Motor neuron (in vitro differentiated cells): ENCODE measurements at regions not wholly inside any gene's neighbourhood (a gene's known extent, or its start where the extent isn't known, plus 50 kb on each side); places are given as distances from the start of the nearest gene placed in this dataset.

Experiments used
- ATAC-seq, 8 experiments: fragments of 200-7000 bp; cut with Tn5 transposase; replicated peaks in 6 of 8; 2 replicates each; pipeline ENCODE4 v1.8.0; 2021; ENCODE audit warnings: mild to moderate bottlenecking in 8 of 8, moderate library complexity in 8 of 8
- H3K27ac ChIP-seq, 2 donors: fragments of 250-450 bp; sonication (Bioruptor Pico); 2 replicates each; pipeline ENCODE4 v1.9.0; 2021; ENCODE audit warnings: antibody characterized with exemption in 2 of 2, mild to moderate bottlenecking in 2 of 2, moderate library complexity in 1 of 2
- H3K4me1 ChIP-seq, 2 donors: fragments of 250-450 bp; sonication (Bioruptor Pico); replicated peaks in 1 of 2; 2 replicates each; pipeline ENCODE4 v1.6.1; 2021; ENCODE audit warnings: antibody characterized with exemption in 2 of 2, mild to moderate bottlenecking in 2 of 2, moderate library complexity in 1 of 2
- H3K4me3 ChIP-seq, 5 donors: fragments of 250-450 bp; sonication (Bioruptor Pico); 2 replicates each; pipeline ENCODE4 v1.9.0; 2021; ENCODE audit warnings: antibody characterized with exemption in 5 of 5, mild to moderate bottlenecking in 5 of 5, moderate library complexity in 4 of 5
- WGBS, 10 experiments: fragments of 450-650 bp; shearing (Covaris generic); methylation state at CpG; one replicate each; pipeline ENCODE4 v1.0.0; 2022; 5-methylcytosine and 5-hydroxymethylcytosine counted together
- in situ Hi-C, 9 experiments: fragments of 400-800 bp; cut with MboI; loops; one replicate each; pipeline ENCODE4 v1.15.0; 2021; ENCODE audit warnings: low sequenced_read_pairs in 9 of 9, low pct_unique_long_range_greater_than_20kb in 2 of 9; ENCODE audit not compliant: unreplicated experiment in 9 of 9

- in situ Hi-C loops = no loop called here
- no peak for ATAC-seq
- WGBS, 10 experiments = 82 to 100% (median 93%) methylated on average over 2 to 9 of the region's 14 CpGs; no CpG with 5 or more reads in 3 of the 10 experiments
These were observed 76.3 kb downstream of the RTP5 start for GRCh38 chr2:241945803-241946202.

GRCh38 chr2:241946306-241947003 lies 76.9 kb downstream of the RTP5 start:
- H3K27ac ChIP-seq = no peak overlapping the region
- in situ Hi-C loops = no loop called here
- H3K4me3 ChIP-seq = no peak overlapping the region
- peak in 1 of 8 experiments; percentile 1 for ATAC-seq
- WGBS, 10 experiments = 24 to 93% (median 53%) methylated on average over 2 to 15 of the region's 32 CpGs; no CpG with 5 or more reads in 1 of the 10 experiments
- peaks cover 3 to 7% of the 10 kb centered on the region in 2 donors for H3K4me1 ChIP-seq

More at GRCh38 chr2:241945803-241946202, 76.3 kb downstream of the RTP5 start:
- H3K27ac ChIP-seq = no peak overlapping the region
- peaks cover 3 to 4% of the 10 kb centered on the region in 2 donors for H3K4me1 ChIP-seq
- H3K4me3 ChIP-seq = no peak overlapping the region

GRCh38 chr2:241947004-241947350 lies 77.4 kb downstream of the RTP5 start:
- in situ Hi-C loops = no loop called here
- Histone ChIP-seq H3K4me3 (no peak overlapping the region), H3K27ac (no peak overlapping the region), H3K4me1 (peaks cover 3 to 7% of the 10 kb centered on the region in 2 donors)
- 0 to 100% (median 26%) methylated on average over 3 to 8 of the region's 28 CpGs; no CpG with 5 or more reads in 6 of the 10 experiments for WGBS, 10 experiments
- ATAC-seq = peak in 1 of 8 experiments; percentile 0

GRCh38 chr2:241947401-241947800 lies 77.9 kb downstream of the RTP5 start:
- no peak overlapping the region for H3K27ac ChIP-seq
- no peak for ATAC-seq
- whole genome bisulfite sequencing, 10 experiments = 20 to 80% (median 79%) methylated on average over 1 to 5 of the region's 21 CpGs; no CpG with 5 or more reads in 6 of the 10 experiments
- no peak overlapping the region for H3K4me3 ChIP-seq
- in situ Hi-C loops = no loop called here
- H3K4me1 ChIP-seq = peaks cover 3 to 7% of the 10 kb centered on the region in 2 donors

GRCh38 chr2:241947876-241948275 lies 78.3 kb downstream of the RTP5 start:
- peaks cover 3 to 7% of the 10 kb centered on the region in 2 donors for H3K4me1 ChIP-seq
- in situ Hi-C loops = no loop called here
- WGBS, 10 experiments = 40 to 89% (median 82%) methylated on average over 2 to 9 of the region's 19 CpGs; no CpG with 5 or more reads in 7 of the 10 experiments
- H3K4me3 ChIP-seq = no peak overlapping the region
- ATAC-seq = no peak
- H3K27ac ChIP-seq = no peak overlapping the region

GRCh38 chr2:241948299-241948897 lies 78.9 kb downstream of the RTP5 start:
- WGBS, 10 experiments = 79 to 100% (median 87%) methylated on average over 1 to 4 of the region's 8 CpGs; no CpG with 5 or more reads in 6 of the 10 experiments
- Histone ChIP-seq H3K4me1 (peaks cover 3 to 7% of the 10 kb centered on the region in 2 donors), H3K27ac (no peak overlapping the region), H3K4me3 (no peak overlapping the region)
- no peak for ATAC-seq
- in situ Hi-C loops = no loop called here

- 81 to 90% (median 88%) methylated on average over 2 to 4 of the region's 31 CpGs; no CpG with 5 or more reads in 6 of the 10 experiments for WGBS, 10 experiments
These were observed 79.6 kb downstream of the RTP5 start for GRCh38 chr2:241948901-241949735.

GRCh38 chr2:241949736-241950412 lies 80.3 kb downstream of the RTP5 start:
- WGBS, 10 experiments = 47 to 80% (median 68%) methylated on average over 3 to 7 of the region's 18 CpGs; no CpG with 5 or more reads in 6 of the 10 experiments
- peaks cover 3 to 7% of the 10 kb centered on the region in 2 donors for H3K4me1 ChIP-seq
- in situ Hi-C loops = no loop called here
- no peak overlapping the region for H3K4me3 ChIP-seq
- no peak for ATAC-seq
- no peak overlapping the region for H3K27ac ChIP-seq

More at GRCh38 chr2:241948901-241949735, 79.6 kb downstream of the RTP5 start:
- ATAC-seq = no peak
- peaks cover 3 to 7% of the 10 kb centered on the region in 2 donors for H3K4me1 ChIP-seq
- no peak overlapping the region for H3K4me3 ChIP-seq
- no peak overlapping the region for H3K27ac ChIP-seq
- in situ Hi-C loops = no loop called here

GRCh38 chr2:241950413-241951315 lies 81.1 kb downstream of the RTP5 start:
- Histone ChIP-seq H3K4me3 (no peak overlapping the region), H3K27ac (no peak overlapping the region), H3K4me1 (peaks cover 3 to 7% of the 10 kb centered on the region in 2 donors)
- peak; percentile 87 to 95 (median 92) for ATAC-seq
- WGBS, 10 experiments = 0 to 40% (median 29%) methylated on average over 1 to 25 of the region's 45 CpGs; no CpG with 5 or more reads in 2 of the 10 experiments
- in situ Hi-C loops = no loop called here

- 0 to 69% (median 42%) methylated on average over 1 to 3 of the region's 4 CpGs for WGBS, 10 experiments
- Histone ChIP-seq H3K4me1 (peaks cover 3 to 7% of the 10 kb centered on the region in 2 donors), H3K4me3 (no peak overlapping the region), H3K27ac (no peak overlapping the region)
- in situ Hi-C loops = no loop called here
- ATAC-seq = no peak
These were observed 81.8 kb downstream of the RTP5 start for GRCh38 chr2:241951316-241951700.

- Histone ChIP-seq H3K27ac (no peak overlapping the region), H3K4me1 (peaks cover 3 to 7% of the 10 kb centered on the region in 2 donors), H3K4me3 (no peak overlapping the region)
- WGBS, 10 experiments = 83 to 100% (median 100%) methylated on average over 1 to 2 of the region's 11 CpGs; no CpG with 5 or more reads in 7 of the 10 experiments
- ATAC-seq = no peak
- in situ Hi-C loops = no loop called here
These were observed 82.4 kb downstream of the RTP5 start for GRCh38 chr2:241951920-241952319.

GRCh38 chr2:241952816-241953215 lies 83.3 kb downstream of the RTP5 start:
- in situ Hi-C loops = no loop called here
- Histone ChIP-seq H3K4me1 (peaks cover 3 to 7% of the 10 kb centered on the region in 2 donors), H3K27ac (no peak overlapping the region), H3K4me3 (no peak overlapping the region)
- WGBS, 10 experiments = 20 to 100% (median 70%) methylated on average over 1 to 2 of the region's 16 CpGs; no CpG with 5 or more reads in 7 of the 10 experiments
- ATAC-seq = no peak
